AG09309 (cell line): ENCODE measurements at regions not wholly inside any gene's neighbourhood (a gene's known extent, or its start where the extent isn't known, plus 50 kb on each side); places are given as distances from the start of the nearest gene placed in this dataset.

Experiments used
- DNase-seq: peaks from one replicate; pipeline ENCODE4 v3.0.0-alpha.2; 2010; ENCODE audit warnings: low read depth
- H3K4me3 ChIP-seq: 2 replicates; pipeline ENCODE4 v1.5.1; 2011; ENCODE audit warnings: mild to moderate bottlenecking, low read depth, low read length, moderate library complexity; ENCODE audit not compliant: control insufficient read depth
- CTCF ChIP-seq: IDR thresholded peaks from 2 replicates; pipeline ENCODE4 v1.5.1; 2011; ENCODE audit warnings: mild to moderate bottlenecking, low read depth, low read length, inconsistent platforms; ENCODE audit not compliant: insufficient read depth, control insufficient read depth; ENCODE audit errors: missing control alignments

GRCh38 chr5:167447466-167448375 is 843.7 kb upstream of the WWC1 start:
- TF ChIP-seq CTCF, result no peak
- DNase-seq, result no peak
- H3K4me3 ChIP-seq, result no peak overlapping the region

GRCh38 chr5:167448376-167448775 is 843.1 kb upstream of the WWC1 start:
- TF ChIP-seq CTCF, result no peak
- DNase-seq, result no peak
- no peak overlapping the region for H3K4me3 ChIP-seq

GRCh38 chr5:167451076-167451475 is 840.4 kb upstream of the WWC1 start:
- peak; percentile 44 for DNase-seq
- no peak for TF ChIP-seq CTCF
- no peak overlapping the region for H3K4me3 ChIP-seq

- TF ChIP-seq CTCF, result no peak
- no peak overlapping the region for H3K4me3 ChIP-seq
- DNase-seq, result no peak
Measured at GRCh38 chr5:167452136-167452535, 839.3 kb upstream of the WWC1 start.

GRCh38 chr5:167453246-167454030 is 838.0 kb upstream of the WWC1 start:
- no peak for TF ChIP-seq CTCF
- H3K4me3 ChIP-seq, result no peak overlapping the region
- DNase-seq, result no peak

GRCh38 chr5:167458412-167458811 is 833.0 kb upstream of the WWC1 start:
- TF ChIP-seq CTCF, result no peak
- H3K4me3 ChIP-seq, result no peak overlapping the region
- no peak for DNase-seq
